Iris pigment epithelial cell (primary cell): ENCODE measurements at regions not wholly inside any gene's neighbourhood (a gene's known extent, or its start where the extent isn't known, plus 50 kb on each side); places are given as distances from the start of the nearest gene placed in this dataset.
A peak's percentile ranks its signal among the peaks of the same experiment; 100 is the strongest.

Experiments used
- DNase-seq: peaks from one replicate; pipeline ENCODE4 v3.0.0-alpha.2; 2011; ENCODE audit warnings: low read depth

DNA sequence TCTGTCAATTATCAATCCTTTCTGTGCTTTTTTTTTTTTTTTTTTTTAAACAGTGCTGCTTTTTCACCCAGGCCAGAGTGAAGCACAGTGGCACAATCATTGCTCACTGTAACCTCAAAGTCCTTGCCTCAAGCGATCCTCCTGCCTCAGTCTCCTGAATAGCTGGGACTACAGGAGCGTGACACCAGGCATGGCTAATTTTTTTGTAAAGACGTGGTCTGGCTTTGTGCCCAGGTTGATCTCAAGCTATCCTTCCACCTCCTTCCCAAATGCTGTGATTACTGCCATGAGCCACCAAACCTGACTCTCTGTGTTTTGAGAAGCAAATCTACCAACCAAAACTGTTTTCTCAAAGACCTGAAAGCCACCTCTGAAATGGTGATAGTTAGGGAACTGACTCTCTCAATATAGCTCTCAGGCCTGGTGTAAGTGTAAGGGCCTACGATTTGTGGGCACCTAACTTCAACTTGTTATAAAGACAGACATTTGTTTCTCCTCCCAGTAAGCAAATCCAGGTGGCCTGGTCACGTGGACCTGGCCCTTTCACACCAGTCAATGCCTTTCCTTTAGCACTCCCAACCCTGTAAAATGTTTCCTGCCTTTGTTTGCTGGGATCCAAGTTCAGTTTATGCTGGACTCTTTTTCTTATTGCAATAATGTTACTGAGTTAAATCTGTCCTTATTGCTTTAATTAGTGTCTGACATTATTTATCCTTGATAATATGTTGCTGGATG lies 2015.9 kb downstream of the PCDH7 start:
- no peak for DNase-seq

DNA sequence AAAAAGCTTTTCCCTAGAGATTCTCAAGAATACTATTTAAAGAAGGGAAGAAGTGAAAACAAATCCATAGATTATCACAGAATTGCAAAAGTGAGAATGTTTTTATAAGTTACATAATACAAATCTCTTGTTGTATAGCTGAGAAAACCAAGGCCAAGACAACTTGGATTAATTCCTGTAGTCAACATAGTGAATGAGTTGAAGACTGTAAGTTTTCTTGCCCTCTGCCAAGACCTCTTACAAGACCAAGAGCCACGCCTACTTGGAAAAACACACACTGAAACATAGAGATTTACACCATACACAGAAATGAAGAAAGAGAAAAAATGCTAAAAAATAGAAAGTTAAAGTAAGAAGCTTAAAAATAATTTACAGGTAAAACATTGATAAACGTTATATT lies 2024.0 kb downstream of the PCDH7 start:
- DNase-seq: no peak

DNA sequence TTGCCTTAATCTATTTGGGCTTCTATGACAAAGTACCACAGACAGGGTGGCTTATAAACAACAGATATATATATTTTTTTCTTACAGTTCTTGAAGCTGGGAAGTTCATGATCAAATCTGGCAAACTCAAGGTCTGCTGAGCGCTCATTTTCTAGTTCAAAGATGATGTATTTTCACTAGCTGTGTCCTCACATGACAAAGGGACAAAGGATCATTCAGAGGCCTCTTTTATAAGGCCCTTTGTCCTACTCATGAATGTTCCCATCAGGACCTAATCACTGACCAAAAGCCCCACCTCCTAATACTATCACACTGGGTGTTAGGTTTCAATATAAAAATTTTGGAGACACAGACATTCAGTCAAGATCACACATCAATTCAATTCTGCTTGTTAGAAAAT lies 2025.2 kb downstream of the PCDH7 start:
- no peak for DNase-seq

- DNase-seq: no peak
Measured at GRCh38 chr4:32748061-32748460, 2027.9 kb downstream of the PCDH7 start.

DNA sequence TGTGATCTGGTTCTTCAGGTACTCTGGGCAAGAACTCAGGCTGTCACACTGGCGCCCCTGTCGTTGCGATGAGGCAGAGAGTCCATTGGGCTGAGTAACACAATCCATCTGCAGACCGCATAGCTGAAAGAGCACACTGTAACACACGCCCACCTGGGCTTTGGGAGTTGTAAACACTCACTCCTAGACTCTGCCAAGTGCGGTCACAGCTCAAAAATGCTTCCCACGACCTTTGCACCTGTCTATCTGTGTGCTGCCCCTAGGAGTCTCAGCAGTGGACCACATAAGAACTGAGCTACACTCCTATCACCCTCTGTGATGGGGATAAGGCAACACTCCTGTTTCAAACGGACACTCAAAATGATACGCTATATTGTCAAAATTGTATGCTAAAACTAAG lies 2028.3 kb downstream of the PCDH7 start:
- no peak for DNase-seq

DNA sequence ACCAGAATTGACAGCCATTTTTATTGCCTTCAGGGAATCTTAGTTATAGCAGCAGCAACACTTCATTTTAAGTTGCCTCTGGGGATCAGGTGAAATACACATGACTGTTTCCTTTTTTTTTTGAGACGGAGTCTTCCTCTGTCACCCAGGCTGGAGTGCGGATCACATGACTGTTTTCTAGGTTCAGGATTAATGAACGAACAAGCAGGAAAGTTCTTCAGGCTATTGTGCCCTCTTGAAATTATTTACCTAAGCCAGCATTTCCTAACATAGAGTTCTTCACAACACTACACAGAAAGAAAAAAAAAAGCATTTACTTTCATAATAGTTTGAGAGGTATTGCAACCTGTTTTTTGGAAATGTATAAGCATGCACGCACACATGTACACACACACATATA lies 2032.8 kb downstream of the PCDH7 start:
- DNase-seq: no peak

- DNase-seq: no peak
Measured at GRCh38 chr4:32768664-32769389, 2048.7 kb downstream of the PCDH7 start.

DNA sequence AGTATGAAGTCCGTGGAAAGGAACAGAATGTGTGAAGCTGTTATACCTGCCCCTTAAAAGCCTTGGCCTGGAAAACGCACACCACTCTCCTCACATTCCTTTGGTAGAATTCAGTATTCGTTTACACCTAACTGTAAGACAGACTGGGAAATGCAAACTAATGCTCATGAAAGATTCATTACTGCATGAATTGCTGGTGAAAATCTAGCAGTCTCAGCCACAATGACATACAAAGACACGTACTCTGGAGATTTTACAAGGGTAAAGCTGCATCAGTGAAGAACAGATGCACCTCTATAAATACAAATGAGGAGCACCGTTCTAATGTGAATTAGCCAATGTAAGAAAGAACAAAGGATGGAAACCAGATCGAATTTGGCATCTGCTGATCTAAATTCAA lies 2051.3 kb downstream of the PCDH7 start:
- no peak for DNase-seq

DNA sequence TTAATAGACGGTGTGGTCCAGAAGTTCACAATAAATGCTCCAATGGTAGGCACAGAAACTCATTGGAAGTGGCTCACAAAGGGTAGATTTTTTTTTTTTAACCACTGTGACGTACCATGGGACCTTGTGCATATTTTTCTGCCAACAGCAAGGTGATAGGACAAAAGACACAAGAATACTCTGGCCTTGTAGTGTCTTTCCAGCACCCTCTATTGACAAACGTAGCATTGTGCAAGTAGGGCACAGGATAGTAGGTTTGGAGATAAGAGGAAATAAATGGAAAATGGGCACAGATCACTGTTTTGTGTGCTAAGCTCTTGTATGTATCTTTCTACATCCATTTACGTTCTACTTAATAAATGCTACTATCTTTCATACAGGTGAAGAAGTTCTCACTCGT lies 2054.9 kb downstream of the PCDH7 start:
- peak; percentile 3 for DNase-seq

GRCh38 chr4:32776435-32777203 lies 2056.4 kb downstream of the PCDH7 start:
- DNase-seq: no peak

GRCh38 chr4:32778025-32778424 lies 2057.9 kb downstream of the PCDH7 start:
- DNase-seq: no peak

DNA sequence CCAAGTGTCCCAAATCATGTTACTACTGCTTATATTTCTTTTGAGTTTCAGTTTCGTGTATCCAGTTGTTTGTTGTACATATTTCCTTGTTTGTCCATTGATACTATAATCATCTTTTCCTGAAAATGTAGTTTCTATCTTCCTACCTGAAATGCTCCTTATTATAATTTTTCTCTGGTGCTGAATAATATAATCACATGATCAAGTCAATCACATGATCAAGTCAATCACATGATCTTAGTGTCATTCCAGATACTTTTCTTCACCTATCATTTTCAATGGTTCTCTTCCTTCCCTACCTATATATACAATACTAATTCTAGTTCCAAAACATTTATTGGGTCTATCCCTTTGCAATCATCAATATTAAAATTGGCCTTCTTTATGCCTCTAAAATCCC lies 2058.8 kb downstream of the PCDH7 start:
- no peak for DNase-seq

GRCh38 chr4:32789026-32789608 lies 2068.9 kb downstream of the PCDH7 start:
- DNase-seq: peak; percentile 20

DNA sequence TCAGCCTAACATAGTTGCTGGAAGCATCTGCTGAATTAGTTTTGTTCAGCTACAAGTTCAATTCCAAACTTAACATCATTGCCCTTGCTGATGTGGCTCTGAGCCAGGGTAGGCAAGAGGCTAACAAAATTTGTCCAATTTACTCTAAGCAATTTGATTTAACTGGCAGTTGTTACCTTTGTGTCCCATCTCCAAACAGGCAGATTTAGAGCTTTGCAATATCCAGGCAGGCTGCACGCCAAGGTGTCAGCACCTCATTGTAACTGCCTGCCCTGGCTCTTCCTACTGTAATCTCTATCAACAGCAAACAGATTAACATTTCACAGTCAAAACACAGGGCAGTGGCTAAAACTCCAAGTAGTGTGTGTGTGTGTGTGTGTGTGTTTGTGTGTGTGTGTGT lies 2070.6 kb downstream of the PCDH7 start:
- DNase-seq: no peak

GRCh38 chr4:32798471-32799159 lies 2078.4 kb downstream of the PCDH7 start:
- no peak for DNase-seq

- peak; percentile 59 for DNase-seq
Measured at GRCh38 chr4:32824336-32824735, 2104.2 kb downstream of the PCDH7 start.

- DNase-seq: no peak
Measured at GRCh38 chr4:32826169-32826568, 2106.0 kb downstream of the PCDH7 start.

GRCh38 chr4:32830160-32830559 lies 2110.0 kb downstream of the PCDH7 start:
- no peak for DNase-seq

- no peak for DNase-seq
Measured at GRCh38 chr4:32831104-32831503, 2110.9 kb downstream of the PCDH7 start.

- DNase-seq: no peak
Measured at GRCh38 chr4:32840461-32841189, 2120.5 kb downstream of the PCDH7 start.

GRCh38 chr4:32841217-32841616 lies 2121.0 kb downstream of the PCDH7 start:
- no peak for DNase-seq
